Sigmoid colon (tissue), 3 donors: ENCODE measurements at regions not wholly inside any gene's neighbourhood (a gene's known extent, or its start where the extent isn't known, plus 50 kb on each side); places are given as distances from the start of the nearest gene placed in this dataset.

Source experiments
- CTCF ChIP-seq, 4 experiments: fragments of 450-650 bp in 3 of 4; fragments of 200-600 bp in 1 of 4; IDR thresholded peaks; one replicate each; pipeline ENCODE4 v1.5.1; 2016 to 2019; ENCODE audit warnings: antibody characterized with exemption in 4 of 4, mild to moderate bottlenecking in 3 of 4, moderate library complexity in 2 of 4
- POLR2A ChIP-seq, 2 donors: fragments of 450-650 bp; IDR thresholded peaks; one replicate each; pipeline ENCODE4 v1.6.1; 2016; ENCODE audit warnings: antibody characterized with exemption in 2 of 2, mild to moderate bottlenecking in 2 of 2, moderate library complexity in 2 of 2

DNA sequence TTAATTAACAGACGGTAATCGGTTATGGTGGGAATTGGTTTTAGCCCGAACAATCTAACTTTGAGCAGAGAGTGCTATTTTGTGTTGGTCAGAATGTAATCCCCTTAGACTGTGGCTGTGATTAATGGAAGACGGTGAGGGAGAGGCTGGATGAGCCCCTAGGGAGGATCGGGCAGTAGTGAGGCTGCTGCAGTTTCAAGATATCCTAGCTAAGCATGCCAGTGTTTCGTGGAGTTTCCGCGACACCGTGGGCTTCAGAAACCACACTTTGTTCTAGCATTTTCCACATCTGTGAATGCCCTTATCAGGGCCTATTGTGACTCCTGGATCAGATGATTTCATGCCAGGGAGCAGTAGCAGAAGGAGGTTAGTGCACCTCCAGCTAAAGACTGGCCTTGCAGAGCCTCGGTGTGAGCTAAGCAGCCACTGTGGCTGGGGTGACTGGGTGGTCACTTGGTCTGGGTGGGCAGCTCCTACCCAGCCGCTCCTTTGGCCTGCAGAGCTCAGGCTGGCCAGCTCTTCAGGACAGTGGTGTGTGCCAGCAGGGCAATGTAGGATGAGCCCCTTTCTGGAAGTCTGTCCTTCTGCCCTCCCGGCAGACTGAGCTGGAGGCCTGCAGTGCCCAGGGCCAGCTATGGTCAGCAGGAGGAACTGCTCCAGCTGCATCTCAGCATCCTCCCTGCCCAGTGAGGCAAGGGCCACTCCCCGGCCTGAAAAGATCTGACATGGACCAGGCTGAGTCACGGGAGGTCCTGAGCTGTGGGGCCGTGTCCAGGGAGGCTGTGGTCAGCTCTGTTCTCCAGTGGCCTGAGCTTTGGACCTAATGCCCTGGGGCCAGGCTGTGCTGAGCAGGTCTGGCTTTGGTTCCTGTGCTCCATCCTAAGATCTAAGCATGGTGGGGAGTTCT lies 142.6 kb upstream of the GPC1 start:
- TF ChIP-seq CTCF (IDR thresholded peaks at IDR 0.05) (no peak), POLR2A (IDR thresholded peaks at IDR 0.05) (no peak)
